ENCODE measurements at regions not wholly inside any gene's neighbourhood (a gene's known extent, or its start where the extent isn't known, plus 50 kb on each side); places are given as distances from the start of the nearest gene placed in this dataset.

- TF ChIP-seq, protein P1, sequence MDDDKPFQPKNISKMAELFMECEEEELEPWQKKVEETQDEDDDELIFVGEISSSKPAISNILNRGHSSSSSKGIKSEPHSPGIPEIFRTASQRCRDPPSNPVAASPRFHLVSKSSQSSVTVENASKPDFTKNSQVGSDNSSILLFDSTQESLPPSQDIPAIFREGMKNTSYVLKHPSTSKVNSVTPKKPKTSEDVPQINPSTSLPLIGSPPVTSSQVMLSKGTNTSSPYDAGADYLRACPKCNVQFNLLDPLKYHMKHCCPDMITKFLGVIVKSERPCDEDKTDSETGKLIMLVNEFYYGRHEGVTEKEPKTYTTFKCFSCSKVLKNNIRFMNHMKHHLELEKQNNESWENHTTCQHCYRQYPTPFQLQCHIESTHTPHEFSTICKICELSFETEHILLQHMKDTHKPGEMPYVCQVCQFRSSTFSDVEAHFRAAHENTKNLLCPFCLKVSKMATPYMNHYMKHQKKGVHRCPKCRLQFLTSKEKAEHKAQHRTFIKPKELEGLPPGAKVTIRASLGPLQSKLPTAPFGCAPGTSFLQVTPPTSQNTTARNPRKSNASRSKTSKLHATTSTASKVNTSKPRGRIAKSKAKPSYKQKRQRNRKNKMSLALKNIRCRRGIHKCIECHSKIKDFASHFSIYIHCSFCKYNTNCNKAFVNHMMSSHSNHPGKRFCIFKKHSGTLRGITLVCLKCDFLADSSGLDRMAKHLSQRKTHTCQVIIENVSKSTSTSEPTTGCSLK (tag by site-specific recombination; IDR thresholded peaks at IDR 0.05), result peak; percentile 74; the same call in 1 of the 2 replicates
- no peak for TF ChIP-seq ZNF610 (tag by site-specific recombination; IDR thresholded peaks at IDR 0.05; ENCODE audit: borderline replicate concordance)
- TF ChIP-seq ZNF423 (tag by site-specific recombination; IDR thresholded peaks at IDR 0.05), result no peak
- 0 out of 2 replicates have a peak, but pooled peaks have one; percentile 19 for TF ChIP-seq ZNF571 (tag by site-specific recombination; IDR thresholded peaks at IDR 0.05)
- TF ChIP-seq ZNF138 (tag by site-specific recombination; IDR thresholded peaks at IDR 0.05; ENCODE audit: borderline replicate concordance), result no peak
- no peak for TF ChIP-seq ZNF132 (tag by site-specific recombination; IDR thresholded peaks at IDR 0.05; ENCODE audit: borderline replicate concordance)
- no peak for TF ChIP-seq ELK4 (IDR thresholded peaks at IDR 0.05; ENCODE audit: borderline replicate concordance, low read depth, low read length)
- TF ChIP-seq SALL2 (tag by site-specific recombination; IDR thresholded peaks at IDR 0.05; ENCODE audit: borderline replicate concordance), result 0 out of 2 replicates have a peak, but pooled peaks have one; percentile 32
- TF ChIP-seq ZNF239 (tag by site-specific recombination; IDR thresholded peaks at IDR 0.05), result 0 out of 2 replicates have a peak, but pooled peaks have one; percentile 18
- peak; percentile 47; the same call in 1 of the 2 replicates for TF ChIP-seq ZNF473 (tag by site-specific recombination; IDR thresholded peaks at IDR 0.05)
- TF ChIP-seq ZNF488 (tag by site-specific recombination; IDR thresholded peaks at IDR 0.05), result 0 out of 2 replicates have a peak, but pooled peaks have one; percentile 26
- TF ChIP-seq, protein P2, sequence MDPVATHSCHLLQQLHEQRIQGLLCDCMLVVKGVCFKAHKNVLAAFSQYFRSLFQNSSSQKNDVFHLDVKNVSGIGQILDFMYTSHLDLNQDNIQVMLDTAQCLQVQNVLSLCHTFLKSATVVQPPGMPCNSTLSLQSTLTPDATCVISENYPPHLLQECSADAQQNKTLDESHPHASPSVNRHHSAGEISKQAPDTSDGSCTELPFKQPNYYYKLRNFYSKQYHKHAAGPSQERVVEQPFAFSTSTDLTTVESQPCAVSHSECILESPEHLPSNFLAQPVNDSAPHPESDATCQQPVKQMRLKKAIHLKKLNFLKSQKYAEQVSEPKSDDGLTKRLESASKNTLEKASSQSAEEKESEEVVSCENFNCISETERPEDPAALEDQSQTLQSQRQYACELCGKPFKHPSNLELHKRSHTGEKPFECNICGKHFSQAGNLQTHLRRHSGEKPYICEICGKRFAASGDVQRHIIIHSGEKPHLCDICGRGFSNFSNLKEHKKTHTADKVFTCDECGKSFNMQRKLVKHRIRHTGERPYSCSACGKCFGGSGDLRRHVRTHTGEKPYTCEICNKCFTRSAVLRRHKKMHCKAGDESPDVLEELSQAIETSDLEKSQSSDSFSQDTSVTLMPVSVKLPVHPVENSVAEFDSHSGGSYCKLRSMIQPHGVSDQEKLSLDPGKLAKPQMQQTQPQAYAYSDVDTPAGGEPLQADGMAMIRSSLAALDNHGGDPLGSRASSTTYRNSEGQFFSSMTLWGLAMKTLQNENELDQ (tag by site-specific recombination; IDR thresholded peaks at IDR 0.05; ENCODE audit: low read depth), result no peak
Observed at GRCh38 chr12:34236073-34236472, 213.8 kb downstream of the ALG10 start (continued).

DNA sequence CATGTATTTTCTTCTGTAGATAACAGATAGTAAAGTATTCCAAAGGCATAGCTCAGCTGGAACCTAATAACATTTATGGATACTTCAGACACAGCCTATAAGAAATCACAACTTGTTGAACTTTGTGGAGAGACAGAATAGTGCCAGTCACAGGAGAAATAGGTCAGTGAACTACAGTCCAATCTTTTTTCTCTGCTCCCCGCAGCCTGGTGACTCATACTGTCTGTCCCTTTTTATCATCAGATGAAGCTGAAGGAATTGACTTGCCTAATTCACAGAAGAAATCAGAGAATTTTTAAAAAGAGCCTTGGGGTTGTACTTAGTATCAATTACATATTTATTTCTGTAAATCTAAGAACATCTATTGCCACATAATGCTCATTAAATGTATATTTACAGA, 222.3 kb downstream of the ALG10 start:
- H3K27ac ChIP-seq (ENCODE audit: extremely low read depth, low read depth, low read length), result no peak overlapping the region
- no peak overlapping the region for H3K4me3 ChIP-seq (ENCODE audit: low read depth, low read length)
- no peaks in the 10 kb centered on the region for H3K9me3 ChIP-seq (ENCODE audit: control insufficient read depth, insufficient read depth, low read depth, low read length)
- H3K4me1 ChIP-seq (ENCODE audit: control insufficient read depth, insufficient read depth, low read length), result 0 out of 2 replicates have a peak, but pooled peaks cover 2% of the 10 kb centered on the region
- no peaks in the 10 kb centered on the region for H3K36me3 ChIP-seq (ENCODE audit: control insufficient read depth in 2 of 2, insufficient read depth in 1 of 2, low read length in 2 of 2)
- CTCF ChIA-PET, result no interaction called here
- POLR2A ChIA-PET, result no interaction called here
- TF ChIP-seq ZNF223 (tag by site-specific recombination; IDR thresholded peaks at IDR 0.05) (no peak), ZNF18 (tag by site-specific recombination; IDR thresholded peaks at IDR 0.05) (no peak), ZNF16 (tag by site-specific recombination; IDR thresholded peaks at IDR 0.05; ENCODE audit: low read depth) (no peak), ZNF624 (tag by site-specific recombination; IDR thresholded peaks at IDR 0.05) (no peak), SCRT2 (tag by site-specific recombination; IDR thresholded peaks at IDR 0.05) (peak; percentile 69), BCL11A (tag by site-specific recombination; IDR thresholded peaks at IDR 0.05; ENCODE audit: low read depth) (no peak), ZNF10 (tag by site-specific recombination; IDR thresholded peaks at IDR 0.05) (peak; percentile 95), SP3 (tag by site-specific recombination; IDR thresholded peaks at IDR 0.05) (no peak), ZNF530 (tag by site-specific recombination; IDR thresholded peaks at IDR 0.05; ENCODE audit: low read depth) (no peak)
- TF ChIP-seq, protein P3, sequence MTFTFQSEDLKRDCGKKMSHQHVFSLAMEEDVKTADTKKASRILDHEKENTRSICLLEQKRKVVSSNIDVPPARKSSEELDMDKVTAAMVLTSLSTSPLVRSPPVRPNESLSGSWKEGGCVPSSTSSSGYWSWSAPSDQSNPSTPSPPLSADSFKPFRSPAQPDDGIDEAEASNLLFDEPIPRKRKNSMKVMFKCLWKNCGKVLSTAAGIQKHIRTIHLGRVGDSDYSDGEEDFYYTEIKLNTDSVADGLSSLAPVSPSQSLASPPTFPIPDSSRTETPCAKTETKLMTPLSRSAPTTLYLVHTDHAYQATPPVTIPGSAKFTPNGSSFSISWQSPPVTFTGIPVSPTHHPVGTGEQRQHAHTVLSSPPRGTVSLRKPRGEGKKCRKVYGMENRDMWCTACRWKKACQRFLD (tag by site-specific recombination; IDR thresholded peaks at IDR 0.05), result no peak
- TF ChIP-seq, protein P4, sequence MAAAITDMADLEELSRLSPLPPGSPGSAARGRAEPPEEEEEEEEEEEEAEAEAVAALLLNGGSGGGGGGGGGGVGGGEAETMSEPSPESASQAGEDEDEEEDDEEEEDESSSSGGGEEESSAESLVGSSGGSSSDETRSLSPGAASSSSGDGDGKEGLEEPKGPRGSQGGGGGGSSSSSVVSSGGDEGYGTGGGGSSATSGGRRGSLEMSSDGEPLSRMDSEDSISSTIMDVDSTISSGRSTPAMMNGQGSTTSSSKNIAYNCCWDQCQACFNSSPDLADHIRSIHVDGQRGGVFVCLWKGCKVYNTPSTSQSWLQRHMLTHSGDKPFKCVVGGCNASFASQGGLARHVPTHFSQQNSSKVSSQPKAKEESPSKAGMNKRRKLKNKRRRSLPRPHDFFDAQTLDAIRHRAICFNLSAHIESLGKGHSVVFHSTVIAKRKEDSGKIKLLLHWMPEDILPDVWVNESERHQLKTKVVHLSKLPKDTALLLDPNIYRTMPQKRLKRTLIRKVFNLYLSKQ (tag by site-specific recombination; IDR thresholded peaks at IDR 0.05; ENCODE audit: borderline replicate concordance), result no peak
- TF ChIP-seq, protein P5, sequence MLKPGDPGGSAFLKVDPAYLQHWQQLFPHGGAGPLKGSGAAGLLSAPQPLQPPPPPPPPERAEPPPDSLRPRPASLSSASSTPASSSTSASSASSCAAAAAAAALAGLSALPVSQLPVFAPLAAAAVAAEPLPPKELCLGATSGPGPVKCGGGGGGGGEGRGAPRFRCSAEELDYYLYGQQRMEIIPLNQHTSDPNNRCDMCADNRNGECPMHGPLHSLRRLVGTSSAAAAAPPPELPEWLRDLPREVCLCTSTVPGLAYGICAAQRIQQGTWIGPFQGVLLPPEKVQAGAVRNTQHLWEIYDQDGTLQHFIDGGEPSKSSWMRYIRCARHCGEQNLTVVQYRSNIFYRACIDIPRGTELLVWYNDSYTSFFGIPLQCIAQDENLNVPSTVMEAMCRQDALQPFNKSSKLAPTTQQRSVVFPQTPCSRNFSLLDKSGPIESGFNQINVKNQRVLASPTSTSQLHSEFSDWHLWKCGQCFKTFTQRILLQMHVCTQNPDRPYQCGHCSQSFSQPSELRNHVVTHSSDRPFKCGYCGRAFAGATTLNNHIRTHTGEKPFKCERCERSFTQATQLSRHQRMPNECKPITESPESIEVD (tag by site-specific recombination; IDR thresholded peaks at IDR 0.05), result no peak; the same call in 1 of the 2 replicates
